GM12801 (cell line): ENCODE measurements at regions not wholly inside any gene's neighbourhood (a gene's known extent, or its start where the extent isn't known, plus 50 kb on each side); places are given as distances from the start of the nearest gene placed in this dataset.
A peak's percentile ranks its signal among the peaks of the same experiment; 100 is the strongest.

Experiments used
- TF ChIP-seq, protein P1 (sequence below): IDR thresholded peaks from one replicate; pipeline ENCODE4 v1.5.1; 2011; ENCODE audit warnings: control low read depth; ENCODE audit not compliant: insufficient read length; ENCODE audit errors: extremely low read depth

DNA sequence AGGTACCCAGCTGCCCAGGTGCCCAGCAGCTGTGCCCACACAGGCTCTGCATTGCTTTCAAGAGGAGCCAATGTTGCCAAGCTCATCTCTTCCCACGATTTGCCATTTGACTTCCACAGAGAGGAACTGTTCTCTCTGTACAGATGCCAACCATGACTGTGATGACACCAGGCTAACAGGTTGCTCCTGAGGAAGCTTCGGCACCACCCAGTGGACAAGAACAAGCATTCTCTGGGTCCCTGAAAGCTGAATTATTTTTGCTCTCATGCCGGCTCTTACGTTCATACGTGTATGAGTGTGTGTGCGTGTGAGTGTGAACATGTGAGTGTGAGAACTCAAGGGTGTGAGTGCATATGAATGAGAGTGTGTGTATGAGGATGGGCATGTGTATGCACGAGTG lies 535.2 kb downstream of the LIG4 start:
- TF ChIP-seq, protein P1, sequence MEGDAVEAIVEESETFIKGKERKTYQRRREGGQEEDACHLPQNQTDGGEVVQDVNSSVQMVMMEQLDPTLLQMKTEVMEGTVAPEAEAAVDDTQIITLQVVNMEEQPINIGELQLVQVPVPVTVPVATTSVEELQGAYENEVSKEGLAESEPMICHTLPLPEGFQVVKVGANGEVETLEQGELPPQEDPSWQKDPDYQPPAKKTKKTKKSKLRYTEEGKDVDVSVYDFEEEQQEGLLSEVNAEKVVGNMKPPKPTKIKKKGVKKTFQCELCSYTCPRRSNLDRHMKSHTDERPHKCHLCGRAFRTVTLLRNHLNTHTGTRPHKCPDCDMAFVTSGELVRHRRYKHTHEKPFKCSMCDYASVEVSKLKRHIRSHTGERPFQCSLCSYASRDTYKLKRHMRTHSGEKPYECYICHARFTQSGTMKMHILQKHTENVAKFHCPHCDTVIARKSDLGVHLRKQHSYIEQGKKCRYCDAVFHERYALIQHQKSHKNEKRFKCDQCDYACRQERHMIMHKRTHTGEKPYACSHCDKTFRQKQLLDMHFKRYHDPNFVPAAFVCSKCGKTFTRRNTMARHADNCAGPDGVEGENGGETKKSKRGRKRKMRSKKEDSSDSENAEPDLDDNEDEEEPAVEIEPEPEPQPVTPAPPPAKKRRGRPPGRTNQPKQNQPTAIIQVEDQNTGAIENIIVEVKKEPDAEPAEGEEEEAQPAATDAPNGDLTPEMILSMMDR, result no peak

DNA sequence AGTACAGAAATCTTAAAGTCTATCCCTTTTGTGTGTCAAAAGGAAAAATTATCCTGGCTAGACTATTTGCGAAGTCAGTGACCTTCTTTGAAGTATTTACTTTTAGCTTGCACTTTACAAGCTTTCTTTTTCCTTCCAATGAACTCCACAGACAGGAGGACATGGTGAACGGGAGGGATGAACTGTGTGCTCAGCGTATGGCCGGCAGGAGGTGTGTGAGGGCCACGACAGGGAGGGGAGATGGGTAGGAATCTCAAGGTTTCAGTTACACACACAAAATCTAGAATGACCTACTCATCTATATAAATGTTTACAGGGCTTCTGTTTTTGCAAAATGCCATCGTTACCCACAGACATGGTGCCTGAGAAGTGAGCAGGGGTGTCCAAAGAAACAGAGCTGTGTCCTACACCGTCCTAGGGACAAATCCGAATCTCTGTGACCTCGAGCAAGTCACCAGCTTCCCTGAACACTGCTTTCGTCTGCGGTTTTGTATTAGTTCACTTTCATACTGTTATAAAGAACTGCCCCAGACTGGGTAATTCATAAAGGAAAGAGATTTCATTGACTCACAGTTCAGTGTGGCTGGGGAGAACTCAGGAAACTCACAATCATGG lies 537.2 kb downstream of the LIG4 start:
- TF ChIP-seq, protein P1, result no peak

DNA sequence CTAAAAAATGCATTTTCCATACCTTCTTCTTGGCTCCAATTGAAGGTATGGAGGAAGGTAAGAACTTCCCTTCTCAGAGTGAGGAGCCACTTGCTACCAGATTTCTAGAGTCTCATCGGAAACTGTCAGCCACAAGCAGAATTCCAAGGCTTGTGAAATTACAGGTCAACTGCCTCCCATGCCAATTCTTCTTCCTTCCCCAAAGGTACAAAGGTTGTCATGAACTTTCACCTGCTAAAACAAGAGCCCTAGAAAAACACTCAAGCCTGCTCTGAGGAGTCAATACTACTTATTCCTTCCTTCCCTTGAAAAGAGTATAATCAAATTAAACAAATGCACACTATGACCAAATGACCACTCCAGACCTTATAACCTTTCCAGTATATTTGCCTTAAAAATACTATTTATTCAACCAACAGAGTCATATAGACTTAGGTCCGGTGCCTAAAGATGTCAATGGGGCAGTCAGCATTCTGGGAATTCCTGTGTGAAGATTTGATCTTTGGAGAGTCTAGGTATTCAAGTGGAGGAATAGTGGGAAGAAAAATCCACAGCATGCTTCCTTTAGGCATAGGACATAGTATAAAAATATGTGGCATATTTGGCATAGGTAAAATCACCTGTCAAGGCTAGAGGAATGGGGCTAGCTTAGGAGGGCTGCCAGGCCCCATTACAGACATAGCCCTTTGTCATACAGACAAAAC lies 539.3 kb downstream of the LIG4 start:
- TF ChIP-seq, protein P1, result no peak

DNA sequence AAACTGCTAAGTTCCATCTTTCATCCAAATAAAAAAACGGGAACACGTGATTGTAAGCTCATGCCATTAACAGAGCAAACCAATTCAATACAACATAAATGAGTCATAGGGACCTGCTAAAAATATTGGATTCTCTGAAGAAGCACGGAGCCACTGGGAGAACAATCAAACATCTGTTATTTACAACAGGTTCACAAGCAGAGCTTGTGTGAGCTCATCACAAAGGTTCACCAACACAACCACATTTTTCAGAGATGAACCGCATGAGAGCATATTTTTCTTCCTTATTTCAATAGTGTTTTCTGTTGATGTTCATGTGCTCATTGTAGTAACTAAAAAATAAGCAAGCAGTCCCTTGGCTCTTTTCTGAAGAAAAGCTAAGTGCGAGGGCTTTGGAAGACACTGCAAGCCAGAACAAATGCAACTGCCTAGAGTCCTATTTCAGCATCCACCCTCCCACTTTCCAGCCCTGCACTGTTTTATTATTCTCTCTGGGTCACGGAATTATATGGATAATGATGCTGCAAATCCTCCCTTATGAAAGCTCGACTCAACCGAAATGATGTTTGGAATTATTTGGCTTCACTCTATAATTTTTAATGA lies 545.8 kb downstream of the LIG4 start:
- TF ChIP-seq, protein P1, result no peak

DNA sequence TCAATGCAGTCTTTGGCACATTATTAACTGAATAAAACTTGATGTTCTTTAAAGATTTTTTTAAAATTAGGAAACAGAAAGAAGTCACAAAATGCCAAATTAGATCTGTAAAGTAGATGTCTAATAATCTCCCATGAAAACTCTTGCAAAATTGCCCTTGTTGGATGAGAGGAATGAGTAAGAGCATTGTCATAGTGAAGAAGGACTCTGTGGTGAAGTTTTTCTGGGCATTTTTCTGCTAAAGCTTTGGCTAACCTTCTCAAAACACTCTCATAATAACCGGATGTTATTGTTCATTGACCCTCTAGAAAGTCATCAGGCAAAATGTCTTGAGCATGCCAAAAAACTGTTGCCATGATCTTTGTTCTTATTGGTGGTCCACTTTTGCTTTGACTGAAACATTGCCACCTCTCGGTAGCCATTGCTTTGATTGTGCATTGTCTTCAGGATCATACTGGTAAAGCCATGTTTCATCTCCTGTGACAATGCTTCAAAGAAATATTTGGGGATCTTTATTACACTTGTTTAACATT lies 549.3 kb downstream of the LIG4 start:
- TF ChIP-seq, protein P1, result no peak

DNA sequence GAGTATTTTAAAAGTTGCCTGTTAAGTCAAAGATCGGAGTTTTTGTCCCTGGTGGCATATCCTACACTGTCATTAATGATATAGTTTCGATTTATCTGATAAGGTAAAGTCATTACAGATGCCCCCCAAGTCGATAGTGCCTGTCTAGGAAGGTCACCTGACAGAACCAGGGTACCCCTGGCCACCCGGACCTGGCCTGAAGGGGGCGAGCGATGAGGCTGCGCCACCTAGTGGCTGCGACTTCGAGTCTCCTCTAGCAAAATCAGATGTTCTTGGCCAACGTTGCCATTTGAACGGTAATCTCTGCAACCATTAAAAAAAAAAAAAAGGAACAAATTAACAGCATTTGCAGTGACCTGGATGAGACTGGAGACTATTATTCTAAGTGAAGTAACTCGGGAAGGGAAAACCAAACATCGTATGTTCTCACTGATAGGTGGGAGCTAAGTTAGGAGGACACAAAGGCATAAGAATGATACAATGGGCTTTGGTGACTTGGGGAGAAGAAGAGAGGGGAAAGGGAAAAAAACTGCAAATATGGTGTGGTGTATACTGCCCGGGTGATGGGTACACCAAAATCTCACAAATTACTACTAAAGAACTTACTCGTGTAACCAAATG lies 565.1 kb downstream of the LIG4 start:
- TF ChIP-seq, protein P1, result peak; percentile 4

DNA sequence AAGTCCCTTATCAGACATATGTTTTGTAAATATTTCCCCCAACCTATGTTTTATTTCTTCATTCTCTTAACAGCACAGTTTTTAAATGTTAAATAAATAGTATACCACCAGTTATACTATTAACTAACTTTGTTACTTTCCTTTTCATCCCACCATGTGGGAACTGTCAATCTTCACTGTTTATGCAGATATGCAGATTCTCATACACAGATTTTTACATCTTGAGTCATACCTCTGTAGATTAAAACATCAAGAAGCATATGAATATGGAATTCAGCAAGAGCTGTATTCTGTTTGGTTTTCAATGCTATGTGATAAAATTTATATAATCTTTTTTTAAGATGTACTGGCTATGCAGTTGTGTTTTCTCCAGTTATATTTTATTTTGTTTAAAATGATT lies 566.3 kb downstream of the LIG4 start:
- TF ChIP-seq, protein P1, result no peak
